HAP-1 (cell line): ENCODE measurements at regions not wholly inside any gene's neighbourhood (a gene's known extent, or its start where the extent isn't known, plus 50 kb on each side); places are given as distances from the start of the nearest gene placed in this dataset.

Experiments used
- DNase-seq, 2 experiments: peaks; one replicate each; pipeline ENCODE4 v3.0.0-alpha.2; 2016 to 2020; ENCODE audit warnings: low spot score in 2 of 2
- H3K27me3 ChIP-seq: fragments of 250-450 bp; sonication (Bioruptor Pico); 2 replicates; pipeline ENCODE4 v1.5.1; 2020; ENCODE audit warnings: low read depth, mild to moderate bottlenecking, moderate library complexity
- H3K36me3 ChIP-seq: fragments of 250-450 bp; sonication (Bioruptor Pico); replicated peaks from 2 replicates; pipeline ENCODE4 v1.5.1; 2020; ENCODE audit warnings: mild to moderate bottlenecking
- H3K4me1 ChIP-seq: fragments of 250-450 bp; sonication (Bioruptor Pico); 2 replicates; pipeline ENCODE4 v1.5.1; 2020; ENCODE audit warnings: mild to moderate bottlenecking
- H3K4me3 ChIP-seq: fragments of 250-450 bp; sonication (Bioruptor Pico); 2 replicates; pipeline ENCODE4 v1.5.1; 2020; ENCODE audit warnings: mild to moderate bottlenecking, moderate library complexity
- H3K9me3 ChIP-seq: fragments of 250-450 bp; sonication (Bioruptor Pico); 2 replicates; pipeline ENCODE4 v1.5.1; 2020; ENCODE audit warnings: mild to moderate bottlenecking, moderate library complexity
- in situ Hi-C: fragments of 300-500 bp; cut with MboI; formaldehyde crosslinking; loops from 3 replicates; pipeline ENCODE4 v1.14.3; 2020; ENCODE audit warnings: low sequenced_read_pairs, inconsistent platforms, mixed read lengths

- Histone ChIP-seq H3K4me1 (no peaks in the 10 kb centered on the region), H3K27me3 (no peaks in the 10 kb centered on the region), H3K4me3 (no peak overlapping the region), H3K36me3 (no peaks in the 10 kb centered on the region), H3K9me3 (no peaks in the 10 kb centered on the region)
- no peak for DNase-seq
- in situ Hi-C loops = no loop called here
Measured at GRCh38 chr2:22329211-22330154, 1055.5 kb upstream of the KLHL29 start.

- H3K27me3 ChIP-seq = no peaks in the 10 kb centered on the region
- no peaks in the 10 kb centered on the region for H3K9me3 ChIP-seq
- no peaks in the 10 kb centered on the region for H3K4me1 ChIP-seq
- H3K4me3 ChIP-seq = no peak overlapping the region
- no peaks in the 10 kb centered on the region for H3K36me3 ChIP-seq
- DNase-seq = no peak
- in situ Hi-C loops = no loop called here
Measured at GRCh38 chr2:22336414-22336813, 1048.6 kb upstream of the KLHL29 start.

- in situ Hi-C loops = no loop called here
- H3K4me1 ChIP-seq = no peaks in the 10 kb centered on the region
- no peak for DNase-seq
- no peak overlapping the region for H3K4me3 ChIP-seq
- H3K27me3 ChIP-seq = no peaks in the 10 kb centered on the region
- H3K36me3 ChIP-seq = no peaks in the 10 kb centered on the region
- H3K9me3 ChIP-seq = no peaks in the 10 kb centered on the region
Measured at GRCh38 chr2:22340716-22341115, 1044.3 kb upstream of the KLHL29 start.

- no peaks in the 10 kb centered on the region for H3K27me3 ChIP-seq
- in situ Hi-C loops = no loop called here
Measured at GRCh38 chr2:22347306-22347705, 1037.7 kb upstream of the KLHL29 start.

GRCh38 chr2:22350621-22351020 lies 1034.4 kb upstream of the KLHL29 start:
- no peaks in the 10 kb centered on the region for H3K36me3 ChIP-seq
- no peaks in the 10 kb centered on the region for H3K27me3 ChIP-seq
- H3K4me3 ChIP-seq = no peak overlapping the region
- H3K9me3 ChIP-seq = no peaks in the 10 kb centered on the region
- no peaks in the 10 kb centered on the region for H3K4me1 ChIP-seq
- in situ Hi-C loops = no loop called here
- DNase-seq = no peak

More at GRCh38 chr2:22347306-22347705, 1037.7 kb upstream of the KLHL29 start:
- Histone ChIP-seq H3K4me3 (no peak overlapping the region), H3K36me3 (no peaks in the 10 kb centered on the region), H3K4me1 (no peaks in the 10 kb centered on the region), H3K9me3 (no peaks in the 10 kb centered on the region)
- no peak for DNase-seq

- peak in 1 of 2 experiments; percentile 76 for DNase-seq
- Histone ChIP-seq H3K4me1 (no peaks in the 10 kb centered on the region), H3K4me3 (no peak overlapping the region), H3K27me3 (no peaks in the 10 kb centered on the region), H3K9me3 (no peaks in the 10 kb centered on the region), H3K36me3 (no peaks in the 10 kb centered on the region)
- in situ Hi-C loops = no loop called here
Measured at GRCh38 chr2:22355816-22356433, 1029.1 kb upstream of the KLHL29 start.

GRCh38 chr2:22359071-22359672 lies 1025.8 kb upstream of the KLHL29 start:
- H3K9me3 ChIP-seq = no peaks in the 10 kb centered on the region
- no peak for DNase-seq
- H3K4me3 ChIP-seq = no peak overlapping the region
- no peaks in the 10 kb centered on the region for H3K4me1 ChIP-seq
- in situ Hi-C loops = no loop called here
- no peaks in the 10 kb centered on the region for H3K36me3 ChIP-seq
- H3K27me3 ChIP-seq = no peaks in the 10 kb centered on the region

GRCh38 chr2:22360735-22361374 lies 1024.1 kb upstream of the KLHL29 start:
- in situ Hi-C loops = no loop called here
- Histone ChIP-seq H3K36me3 (no peaks in the 10 kb centered on the region), H3K27me3 (no peaks in the 10 kb centered on the region), H3K9me3 (no peaks in the 10 kb centered on the region), H3K4me3 (no peak overlapping the region), H3K4me1 (no peaks in the 10 kb centered on the region)
- no peak for DNase-seq

GRCh38 chr2:22361571-22361970 lies 1023.4 kb upstream of the KLHL29 start:
- Histone ChIP-seq H3K9me3 (no peaks in the 10 kb centered on the region), H3K36me3 (no peaks in the 10 kb centered on the region), H3K4me1 (no peaks in the 10 kb centered on the region), H3K27me3 (no peaks in the 10 kb centered on the region), H3K4me3 (no peak overlapping the region)
- in situ Hi-C loops = no loop called here
- DNase-seq = no peak

GRCh38 chr2:22375096-22375495 lies 1009.9 kb upstream of the KLHL29 start:
- Histone ChIP-seq H3K36me3 (no peaks in the 10 kb centered on the region), H3K4me3 (no peak overlapping the region), H3K4me1 (no peaks in the 10 kb centered on the region), H3K9me3 (no peaks in the 10 kb centered on the region), H3K27me3 (no peaks in the 10 kb centered on the region)
- peak in 1 of 2 experiments; percentile 10 for DNase-seq
- in situ Hi-C loops = no loop called here

GRCh38 chr2:22377268-22377667 lies 1007.7 kb upstream of the KLHL29 start:
- peaks cover 4% of the 10 kb centered on the region; the same call in 1 of the 2 replicates for H3K27me3 ChIP-seq
- no peaks in the 10 kb centered on the region for H3K4me1 ChIP-seq
- DNase-seq = no peak
- H3K4me3 ChIP-seq = no peak overlapping the region
- H3K36me3 ChIP-seq = no peaks in the 10 kb centered on the region
- in situ Hi-C loops = no loop called here
- H3K9me3 ChIP-seq = no peaks in the 10 kb centered on the region

GRCh38 chr2:22382479-22383169 lies 1002.4 kb upstream of the KLHL29 start:
- H3K27me3 ChIP-seq = peaks cover 4% of the 10 kb centered on the region; the same call in 1 of the 2 replicates
- H3K9me3 ChIP-seq = no peaks in the 10 kb centered on the region
- no peak for DNase-seq
- in situ Hi-C loops = no loop called here
- H3K36me3 ChIP-seq = no peaks in the 10 kb centered on the region
- H3K4me3 ChIP-seq = no peak overlapping the region
- H3K4me1 ChIP-seq = no peaks in the 10 kb centered on the region

- in situ Hi-C loops = no loop called here
- DNase-seq = no peak
- H3K27me3 ChIP-seq = no peaks in the 10 kb centered on the region
- H3K9me3 ChIP-seq = no peaks in the 10 kb centered on the region
- H3K4me1 ChIP-seq = no peaks in the 10 kb centered on the region
- H3K36me3 ChIP-seq = no peaks in the 10 kb centered on the region
- no peak overlapping the region for H3K4me3 ChIP-seq
Measured at GRCh38 chr2:22397847-22398246, 987.1 kb upstream of the KLHL29 start.
